Body of pancreas (tissue), 4 donors: ENCODE measurements at regions not wholly inside any gene's neighbourhood (a gene's known extent, or its start where the extent isn't known, plus 50 kb on each side); places are given as distances from the start of the nearest gene placed in this dataset.

Experiments used
- CTCF ChIP-seq, 7 experiments: fragments of 450-650 bp in 4 of 7; fragments of 200-600 bp in 3 of 7; sonication (generic) in 3 of 7; IDR thresholded peaks; one replicate each; pipeline ENCODE4 v1.5.1; 2016 to 2019; ENCODE audit warnings: antibody characterized with exemption in 7 of 7
- POLR2A ChIP-seq, 3 donors: fragments of 450-650 bp; IDR thresholded peaks; one replicate each; pipeline ENCODE4 v1.6.1; 2016; ENCODE audit warnings: antibody characterized with exemption in 3 of 3, mild to moderate bottlenecking in 2 of 3

- TF ChIP-seq CTCF (IDR thresholded peaks at IDR 0.05) (no peak), POLR2A (IDR thresholded peaks at IDR 0.05) (no peak)
Observed at GRCh38 chr5:92941806-92942205, 639.2 kb downstream of the NR2F1-AS1 start.
